ENCODE measurements at regions not wholly inside any gene's neighbourhood (a gene's known extent, or its start where the extent isn't known, plus 50 kb on each side); places are given as distances from the start of the nearest gene placed in this dataset.
"Not testable (repeated sequence)": the region's sequence is repeated elsewhere in the genome, so short reads cannot be mapped to it uniquely, and the experiment has no call there.

- no peak for DNase-seq (ENCODE audit: low read depth, low spot score)
- H3K79me2 ChIP-seq (ENCODE audit: insufficient read depth, low read length), result no peaks in the 10 kb centered on the region
Observed at GRCh38 chr6:76752841-76753240, 680.4 kb upstream of the IMPG1 start.

GRCh38 chr6:76745388-76745787 lies 672.9 kb upstream of the IMPG1 start:
- H3K9me2 ChIP-seq (ENCODE audit: insufficient read depth); H3K4me2 ChIP-seq (ENCODE audit: low read length); BruUV-seq (replicated peaks); CTCF ChIA-PET; DNase-seq (ENCODE audit: low read depth, low spot score); H3K27ac ChIP-seq (ENCODE audit: low read depth, low read length); intact Hi-C loops (cut with micrococcal nuclease); H2AFZ ChIP-seq (ENCODE audit: low read depth, low read length, poor library complexity, severe bottlenecking); ATAC-seq; H3K9ac ChIP-seq (ENCODE audit: low read length); H3K27me3 ChIP-seq (ENCODE audit: insufficient read depth, low read length); H4K20me1 ChIP-seq (ENCODE audit: insufficient read depth); RAD21 ChIA-PET (ENCODE audit: low non-redundant PET in 1 of 2, low total read pairs in 2 of 2, uncharacterized antibody in 2 of 2, unreplicated experiment in 2 of 2); H3K4me3 ChIP-seq (replicated peaks in 1 of 2; ENCODE audit: low read depth in 1 of 2, low read length in 2 of 2); H3K4me1 ChIP-seq (ENCODE audit: control insufficient read depth in 1 of 2, insufficient read depth in 2 of 2, low read length in 2 of 2); H3K36me3 ChIP-seq (ENCODE audit: control insufficient read depth in 1 of 2, insufficient read depth in 2 of 2, low read length in 2 of 2); H3K79me2 ChIP-seq (ENCODE audit: insufficient read depth, low read length); H3K9me3 ChIP-seq (ENCODE audit: control insufficient read depth in 1 of 2, insufficient read depth in 1 of 2, low read depth in 1 of 2, low read length in 2 of 2); POLR2A ChIA-PET: not testable (repeated sequence)

More at GRCh38 chr6:76752841-76753240, 680.4 kb upstream of the IMPG1 start:
- BruUV-seq (replicated peaks), result no TSS peak
- ChIA-PET POLR2A (no interaction called here), CTCF (no interaction called here), RAD21 (ENCODE audit: low non-redundant PET in 1 of 2, low total read pairs in 2 of 2, uncharacterized antibody in 2 of 2, unreplicated experiment in 2 of 2) (no interaction called here)
- no peak for TF ChIP-seq ELF1 (IDR thresholded peaks at IDR 0.05; ENCODE audit: borderline replicate concordance, low read depth)
- no peak for TF ChIP-seq RAD21 (IDR thresholded peaks at IDR 0.05; ENCODE audit: low read depth)
- no peak for TF ChIP-seq ZBTB33 (IDR thresholded peaks at IDR 0.05; ENCODE audit: extremely low read depth, insufficient replicate concordance, low read length)
- TF ChIP-seq JUND (IDR thresholded peaks at IDR 0.05), result no peak
- no peak for TF ChIP-seq POLR2A (IDR thresholded peaks at IDR 0.05; ENCODE audit: borderline replicate concordance, extremely low read depth, insufficient read depth, insufficient read length)
- TF ChIP-seq CEBPB (IDR thresholded peaks at IDR 0.05; ENCODE audit: low read depth), result no peak
- TF ChIP-seq CBX3 (IDR thresholded peaks at IDR 0.05; ENCODE audit: low read depth), result no peak
- TF ChIP-seq TCF7L2 (IDR thresholded peaks at IDR 0.05; ENCODE audit: borderline replicate concordance, extremely low read depth, insufficient read depth, insufficient read length), result no peak
- no peak for TF ChIP-seq YY1 (IDR thresholded peaks at IDR 0.05; ENCODE audit: extremely low read depth, insufficient replicate concordance, low read depth, low read length)
- no peak for TF ChIP-seq FOSL1 (IDR thresholded peaks at IDR 0.05; ENCODE audit: low read depth)
- TF ChIP-seq SP1 (IDR thresholded peaks at IDR 0.05; ENCODE audit: low read depth), result no peak
- TF ChIP-seq EZH2 (IDR thresholded peaks at IDR 0.05), result no peak
- TF ChIP-seq SRF (IDR thresholded peaks at IDR 0.05; ENCODE audit: low read depth), result no peak
- no peak for TF ChIP-seq MAX (IDR thresholded peaks at IDR 0.05)
- no peak for TF ChIP-seq ZFX (IDR thresholded peaks at IDR 0.05)
- TF ChIP-seq ZNF274 (IDR thresholded peaks at IDR 0.05; ENCODE audit: low read depth, low read length), result no peak
- no peak for TF ChIP-seq CTCF (IDR thresholded peaks at IDR 0.05 in 2 of 3, conservative IDR thresholded peaks at IDR 0.05 in 1 of 3; ENCODE audit: borderline replicate concordance in 1 of 3, insufficient read depth in 1 of 3, low read depth in 2 of 3, low read length in 2 of 3)
- Histone ChIP-seq H3K27me3 (ENCODE audit: insufficient read depth, low read length) (no peaks in the 10 kb centered on the region), H3K36me3 (ENCODE audit: control insufficient read depth in 1 of 2, insufficient read depth in 2 of 2, low read length in 2 of 2) (no peaks in the 10 kb centered on the region), H3K9me3 (ENCODE audit: control insufficient read depth in 1 of 2, insufficient read depth in 1 of 2, low read depth in 1 of 2, low read length in 2 of 2) (no peaks in the 10 kb centered on the region), H2AFZ (ENCODE audit: low read depth, low read length, poor library complexity, severe bottlenecking) (no peak overlapping the region), H4K20me1 (ENCODE audit: insufficient read depth) (no peaks in the 10 kb centered on the region), H3K4me3 (replicated peaks in 1 of 2; ENCODE audit: low read depth in 1 of 2, low read length in 2 of 2) (no peak overlapping the region), H3K27ac (ENCODE audit: low read depth, low read length) (no peak overlapping the region), H3K9me2 (ENCODE audit: insufficient read depth) (no peaks in the 10 kb centered on the region), H3K4me1 (ENCODE audit: control insufficient read depth in 1 of 2, insufficient read depth in 2 of 2, low read length in 2 of 2) (no peaks in the 10 kb centered on the region), H3K4me2 (ENCODE audit: low read length) (no peak overlapping the region), H3K9ac (ENCODE audit: low read length) (no peak overlapping the region)
- intact Hi-C loops (cut with micrococcal nuclease), result no loop called here
- ATAC-seq, result no peak
